Skeletal muscle satellite cell (primary cell): ENCODE measurements at regions not wholly inside any gene's neighbourhood (a gene's known extent, or its start where the extent isn't known, plus 50 kb on each side); places are given as distances from the start of the nearest gene placed in this dataset.

Experiments
- H3K27me3 ChIP-seq: 2 replicates; pipeline ENCODE4 v1.7.0; 2013; ENCODE audit warnings: low read length; ENCODE audit not compliant: control insufficient read depth, insufficient read depth
- H3K36me3 ChIP-seq: 2 replicates; pipeline ENCODE4 v1.7.0; 2013; ENCODE audit warnings: mild to moderate bottlenecking, control low read depth, low read length; ENCODE audit not compliant: insufficient read depth
- H3K4me1 ChIP-seq: 2 replicates; pipeline ENCODE4 v1.7.0; 2013; ENCODE audit warnings: low read length; ENCODE audit not compliant: control insufficient read depth, insufficient read depth
- H3K4me2 ChIP-seq: 2 replicates; pipeline ENCODE4 v1.7.0; 2013; ENCODE audit warnings: mild to moderate bottlenecking, low read length
- H3K4me3 ChIP-seq: 2 replicates; pipeline ENCODE4 v1.7.0; 2013; ENCODE audit warnings: low read length
- H3K9ac ChIP-seq: 2 replicates; pipeline ENCODE4 v1.7.0; 2013; ENCODE audit warnings: mild to moderate bottlenecking, low read depth, low read length, moderate library complexity
- H3K9me3 ChIP-seq: replicated peaks from 2 replicates; pipeline ENCODE4 v1.7.0; 2013; ENCODE audit warnings: mild to moderate bottlenecking, control low read depth, low read length

DNA sequence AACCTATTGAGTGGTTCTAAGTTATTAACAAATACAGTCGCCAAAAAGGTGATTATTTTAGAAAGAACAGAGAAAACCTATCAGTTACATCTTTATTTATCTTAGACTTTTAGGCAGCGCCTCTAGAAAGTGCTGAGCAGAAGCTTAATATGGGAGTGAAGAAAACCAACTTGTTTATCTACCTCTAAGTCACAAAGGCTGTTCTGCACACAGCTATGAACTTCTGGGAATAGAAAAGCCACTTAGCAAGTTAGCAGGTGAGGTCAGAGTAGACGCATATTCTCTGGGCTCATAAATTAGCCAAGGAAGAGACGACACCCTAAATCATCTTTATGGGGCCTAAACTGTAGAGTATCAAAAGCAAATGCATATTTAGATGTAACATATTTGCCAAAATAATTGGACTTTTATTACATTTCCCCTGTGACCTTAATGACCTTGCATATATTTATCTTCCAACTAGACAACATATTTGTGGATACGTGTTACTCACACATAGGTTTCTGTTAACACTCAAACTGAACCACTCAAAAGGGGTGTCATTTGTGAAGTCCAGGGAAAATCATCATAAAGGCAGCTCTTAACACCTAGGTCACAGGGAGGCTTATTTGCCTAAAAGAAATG is 267.1 kb downstream of the ADGB start:
- no peak overlapping the region for H3K9ac ChIP-seq
- H3K4me3 ChIP-seq, result no peak overlapping the region
- no peak overlapping the region for H3K4me2 ChIP-seq
- H3K9me3 ChIP-seq, result no peaks in the 10 kb centered on the region
- no peaks in the 10 kb centered on the region for H3K27me3 ChIP-seq
- no peaks in the 10 kb centered on the region for H3K36me3 ChIP-seq
- H3K4me1 ChIP-seq, result peaks cover under 1% of the 10 kb centered on the region

DNA sequence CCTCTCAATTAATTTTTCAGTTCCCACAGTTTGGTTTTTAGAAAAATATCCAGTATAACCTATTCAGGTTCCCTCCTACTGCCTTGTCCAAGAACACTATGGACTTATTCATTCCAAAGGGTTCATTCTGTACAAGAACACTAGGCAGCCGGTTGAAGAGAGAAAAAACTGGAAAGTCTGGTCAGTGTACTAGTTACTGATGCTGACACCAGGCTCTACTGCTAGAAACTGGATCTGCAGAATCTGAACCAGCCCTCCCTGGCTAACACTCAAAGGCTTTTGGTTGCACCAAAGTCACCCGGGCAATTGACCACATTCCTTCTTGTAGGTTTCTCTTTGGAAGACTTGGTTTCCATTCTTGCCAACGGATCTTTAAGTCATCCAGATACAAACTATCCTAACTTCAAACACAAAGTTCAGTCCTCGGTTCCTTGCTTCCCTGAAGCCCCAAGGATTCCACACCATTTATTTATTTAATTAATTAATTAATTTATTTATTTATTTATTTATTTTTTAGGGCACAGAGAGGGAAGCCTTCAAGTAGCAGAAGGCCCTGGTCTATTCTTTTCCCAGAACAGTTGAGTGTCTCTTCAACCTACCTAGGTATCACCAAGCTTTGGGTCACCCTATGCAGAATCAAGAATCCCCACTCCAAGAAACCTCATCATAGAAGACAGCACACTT is 268.1 kb downstream of the ADGB start:
- Histone ChIP-seq H3K9ac (no peak overlapping the region), H3K9me3 (no peaks in the 10 kb centered on the region), H3K4me2 (no peak overlapping the region), H3K36me3 (no peaks in the 10 kb centered on the region), H3K4me3 (no peak overlapping the region), H3K4me1 (peaks cover 10% of the 10 kb centered on the region), H3K27me3 (no peaks in the 10 kb centered on the region)

DNA sequence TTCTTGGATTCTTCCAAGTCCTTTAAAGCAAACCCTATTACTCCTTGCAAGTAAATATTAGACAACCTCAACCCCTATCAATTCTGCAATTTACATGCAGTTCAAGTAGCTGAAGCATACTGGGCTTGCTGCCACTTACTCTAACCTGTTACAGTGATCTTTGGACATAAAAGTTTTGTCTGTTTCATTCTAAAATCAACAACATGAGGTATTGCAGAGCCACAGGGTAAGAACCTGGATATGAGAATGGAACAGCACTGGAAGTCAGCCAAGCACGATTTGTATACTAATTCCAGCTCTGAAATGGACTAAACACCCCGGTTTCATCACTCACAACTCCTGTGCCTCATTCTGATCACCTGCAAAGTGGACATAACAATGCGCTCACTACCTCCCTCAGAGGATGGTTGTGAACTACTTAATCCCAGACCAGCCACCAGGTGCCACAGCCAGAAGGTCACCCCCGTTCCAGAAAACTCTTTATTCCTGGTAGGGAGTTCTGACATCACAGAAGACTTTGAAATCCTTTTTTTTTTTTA is 270.0 kb downstream of the ADGB start:
- Histone ChIP-seq H3K9ac (no peak overlapping the region), H3K36me3 (no peaks in the 10 kb centered on the region), H3K9me3 (no peaks in the 10 kb centered on the region), H3K4me2 (no peak overlapping the region), H3K4me1 (peaks cover 13% of the 10 kb centered on the region), H3K27me3 (no peaks in the 10 kb centered on the region), H3K4me3 (no peak overlapping the region)

DNA sequence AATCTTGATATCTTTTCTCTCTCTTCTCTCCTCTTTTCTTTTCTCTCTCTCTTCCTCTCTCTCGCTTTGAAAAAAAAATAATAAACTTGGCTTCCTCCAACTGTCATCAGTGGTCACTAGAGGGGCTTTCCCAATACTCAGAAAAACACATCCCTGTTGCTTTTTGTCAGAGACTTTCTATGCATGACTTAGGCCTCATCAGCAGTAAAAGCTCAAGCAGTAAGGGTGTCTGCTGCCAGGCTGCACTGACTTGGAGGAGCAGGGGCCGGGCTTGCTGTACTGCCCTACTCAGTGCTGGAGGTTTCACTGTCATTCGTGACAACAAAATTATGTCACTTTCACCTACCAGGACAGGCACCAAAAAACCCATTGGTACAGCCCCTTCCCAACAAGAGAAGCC is 272.0 kb downstream of the ADGB start:
- Histone ChIP-seq H3K9me3 (no peaks in the 10 kb centered on the region), H3K4me1 (peaks cover 13% of the 10 kb centered on the region), H3K4me2 (no peak overlapping the region), H3K27me3 (no peaks in the 10 kb centered on the region), H3K36me3 (no peaks in the 10 kb centered on the region), H3K9ac (no peak overlapping the region), H3K4me3 (no peak overlapping the region)

DNA sequence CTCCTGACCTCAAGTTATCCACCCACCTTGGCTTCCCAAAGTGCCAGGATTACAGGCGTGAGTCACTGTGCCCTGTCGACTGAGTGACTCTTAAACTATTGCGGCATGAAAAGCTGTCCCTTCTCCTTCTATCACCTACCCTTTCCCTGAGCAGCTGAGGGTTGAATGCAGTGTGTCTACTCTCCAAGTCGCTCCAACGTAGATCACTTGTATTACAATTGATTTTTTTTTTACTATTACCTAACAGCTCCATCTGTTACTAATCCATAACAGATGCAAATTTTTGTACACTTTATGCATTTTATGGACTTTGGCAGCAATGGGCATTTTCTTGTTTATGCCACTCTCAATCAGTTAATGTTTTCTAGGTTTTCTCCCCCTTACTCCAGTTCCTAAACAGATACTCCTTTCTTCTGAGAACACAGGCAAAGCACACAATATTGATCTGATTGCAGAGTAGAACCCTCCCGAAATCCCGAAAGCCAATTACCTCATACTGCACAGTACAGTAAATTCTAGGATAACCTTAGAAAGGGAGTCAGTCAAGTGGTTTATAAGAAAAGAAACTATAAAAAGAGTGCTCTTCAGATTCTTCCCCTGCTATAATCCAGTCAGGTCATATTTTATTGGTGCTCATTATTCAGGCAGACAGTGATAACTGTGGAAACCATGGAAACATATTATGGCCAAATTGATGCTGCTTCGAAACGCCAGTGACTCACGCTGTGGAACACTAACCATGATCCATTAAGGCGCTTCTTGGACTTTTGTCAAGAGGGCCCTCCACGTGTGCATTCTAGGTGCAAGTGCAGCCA is 273.0 kb downstream of the ADGB start:
- H3K36me3 ChIP-seq, result no peaks in the 10 kb centered on the region
- H3K9me3 ChIP-seq, result no peaks in the 10 kb centered on the region
- H3K4me1 ChIP-seq, result peaks cover 13% of the 10 kb centered on the region
- no peak overlapping the region for H3K9ac ChIP-seq
- H3K27me3 ChIP-seq, result no peaks in the 10 kb centered on the region
- no peak overlapping the region for H3K4me3 ChIP-seq
- peak overlapping the region; percentile 57 for H3K4me2 ChIP-seq

DNA sequence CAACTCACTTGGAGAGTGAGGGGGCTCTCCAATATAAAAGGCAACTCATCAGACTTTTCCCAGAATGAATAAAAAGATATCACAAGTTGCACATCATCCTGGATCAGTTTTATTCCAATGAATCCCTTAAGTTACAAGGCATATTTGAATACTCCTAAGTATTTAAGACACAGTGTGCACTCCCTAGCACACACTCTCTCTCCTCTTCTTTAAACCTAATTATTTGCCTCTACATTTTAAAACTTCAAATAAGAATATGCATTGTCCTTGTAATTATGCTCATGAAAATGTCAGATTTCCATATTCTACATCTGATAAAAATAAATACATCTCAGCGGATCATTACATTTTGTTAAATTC is 273.6 kb downstream of the ADGB start:
- Histone ChIP-seq H3K4me3 (no peak overlapping the region), H3K36me3 (no peaks in the 10 kb centered on the region), H3K4me2 (no peak overlapping the region), H3K27me3 (no peaks in the 10 kb centered on the region), H3K9me3 (no peaks in the 10 kb centered on the region), H3K9ac (no peak overlapping the region), H3K4me1 (peaks cover 13% of the 10 kb centered on the region)

DNA sequence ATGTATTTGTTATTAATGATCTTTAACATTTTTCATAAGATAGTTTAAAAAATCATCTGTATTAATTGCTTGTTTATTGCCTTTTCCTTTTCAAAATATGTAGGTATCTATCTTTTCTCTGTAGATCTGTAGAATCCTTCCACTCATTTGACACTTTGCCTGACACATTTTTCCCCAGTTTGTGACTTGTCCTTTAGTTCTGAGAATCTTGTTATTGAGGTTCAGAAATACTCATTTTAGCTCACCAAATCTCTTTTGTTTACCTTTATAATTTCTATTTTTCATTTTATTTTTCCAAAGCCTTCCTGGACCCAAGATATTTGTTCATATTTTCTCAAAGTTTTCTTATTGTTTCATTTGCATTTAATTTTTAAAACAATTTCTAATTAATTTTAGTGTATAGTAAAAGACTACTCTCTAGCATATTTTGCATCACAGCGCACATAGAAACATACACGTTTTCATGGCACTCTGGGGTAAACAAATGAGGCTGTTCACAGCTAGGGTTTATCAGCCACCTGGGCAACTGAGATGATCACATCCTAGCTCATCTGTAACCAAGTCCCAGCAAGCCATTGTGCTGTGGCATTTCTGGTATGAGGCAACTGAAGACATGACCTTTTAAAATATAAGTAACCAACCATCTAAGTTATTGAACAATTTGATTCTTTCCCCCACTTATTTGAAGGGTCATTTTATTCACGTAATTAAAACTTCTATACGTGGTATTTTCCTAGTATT is 275.7 kb downstream of the ADGB start:
- Histone ChIP-seq H3K9me3 (no peaks in the 10 kb centered on the region), H3K36me3 (no peaks in the 10 kb centered on the region), H3K4me1 (peaks cover 13% of the 10 kb centered on the region), H3K4me3 (no peak overlapping the region), H3K27me3 (no peaks in the 10 kb centered on the region), H3K9ac (no peak overlapping the region), H3K4me2 (no peak overlapping the region)

DNA sequence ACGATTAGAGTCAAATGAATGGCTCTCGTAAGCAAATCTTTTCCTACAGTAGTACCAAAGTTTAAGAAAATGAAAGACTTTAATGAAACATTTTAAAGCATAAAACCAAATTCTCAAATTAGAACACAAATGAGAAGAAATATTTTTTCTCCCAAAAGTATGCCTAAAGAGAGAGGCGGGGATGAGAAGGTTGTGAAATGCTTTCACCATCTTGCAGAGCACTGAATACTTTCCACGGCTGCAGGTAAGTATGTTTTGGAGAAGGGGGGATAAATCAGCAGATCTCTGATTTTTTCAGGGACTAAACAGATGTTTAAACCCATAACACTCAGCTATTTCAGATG is 277.1 kb downstream of the ADGB start:
- Histone ChIP-seq H3K9me3 (no peaks in the 10 kb centered on the region), H3K4me1 (peaks cover 12% of the 10 kb centered on the region), H3K27me3 (no peaks in the 10 kb centered on the region), H3K9ac (no peak overlapping the region), H3K4me3 (no peak overlapping the region), H3K4me2 (no peak overlapping the region), H3K36me3 (no peaks in the 10 kb centered on the region)

DNA sequence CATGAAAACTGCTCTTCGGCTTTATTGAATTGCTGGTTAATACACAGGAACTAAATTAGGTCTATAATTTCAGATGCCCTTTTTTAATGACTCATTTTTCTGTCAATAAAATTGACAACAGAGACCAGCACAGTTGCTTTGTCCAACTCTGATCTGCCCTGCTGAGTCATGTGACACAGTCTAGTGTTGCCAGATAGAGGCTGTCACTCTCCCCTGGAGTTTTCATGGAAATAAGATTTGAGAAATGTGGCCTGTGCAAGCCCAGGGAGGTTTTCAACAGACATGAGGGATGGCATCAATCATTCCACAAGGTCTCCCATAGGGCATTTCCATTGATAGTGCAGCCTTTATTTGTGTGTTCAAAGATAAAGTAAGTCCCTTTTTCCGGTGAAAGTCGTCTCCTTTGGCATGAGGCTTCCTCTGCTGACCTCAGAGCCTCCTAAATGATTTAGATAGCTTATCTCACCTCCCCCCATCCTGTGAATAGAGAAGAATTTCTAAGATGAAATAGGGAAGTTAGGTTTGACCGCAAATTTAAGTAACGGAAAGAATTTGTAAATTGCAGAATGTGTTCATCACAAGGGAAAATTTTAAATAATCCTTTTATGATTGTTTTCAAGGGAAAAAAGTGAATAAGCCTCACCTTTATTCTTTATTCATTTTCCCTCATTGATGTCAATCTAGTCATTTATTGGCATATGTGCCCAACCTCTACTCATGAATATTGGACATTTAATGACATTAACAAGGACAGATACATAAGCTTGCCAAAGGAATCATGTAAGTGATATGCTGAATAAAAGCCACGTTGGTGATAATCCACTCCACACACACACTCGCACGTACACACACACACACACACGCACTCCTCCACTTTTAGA is 277.7 kb downstream of the ADGB start:
- no peak overlapping the region for H3K4me2 ChIP-seq
- no peak overlapping the region for H3K4me3 ChIP-seq
- no peak overlapping the region for H3K9ac ChIP-seq
- H3K36me3 ChIP-seq, result no peaks in the 10 kb centered on the region
- H3K9me3 ChIP-seq, result no peaks in the 10 kb centered on the region
- no peaks in the 10 kb centered on the region for H3K27me3 ChIP-seq
- H3K4me1 ChIP-seq, result peaks cover 7% of the 10 kb centered on the region

DNA sequence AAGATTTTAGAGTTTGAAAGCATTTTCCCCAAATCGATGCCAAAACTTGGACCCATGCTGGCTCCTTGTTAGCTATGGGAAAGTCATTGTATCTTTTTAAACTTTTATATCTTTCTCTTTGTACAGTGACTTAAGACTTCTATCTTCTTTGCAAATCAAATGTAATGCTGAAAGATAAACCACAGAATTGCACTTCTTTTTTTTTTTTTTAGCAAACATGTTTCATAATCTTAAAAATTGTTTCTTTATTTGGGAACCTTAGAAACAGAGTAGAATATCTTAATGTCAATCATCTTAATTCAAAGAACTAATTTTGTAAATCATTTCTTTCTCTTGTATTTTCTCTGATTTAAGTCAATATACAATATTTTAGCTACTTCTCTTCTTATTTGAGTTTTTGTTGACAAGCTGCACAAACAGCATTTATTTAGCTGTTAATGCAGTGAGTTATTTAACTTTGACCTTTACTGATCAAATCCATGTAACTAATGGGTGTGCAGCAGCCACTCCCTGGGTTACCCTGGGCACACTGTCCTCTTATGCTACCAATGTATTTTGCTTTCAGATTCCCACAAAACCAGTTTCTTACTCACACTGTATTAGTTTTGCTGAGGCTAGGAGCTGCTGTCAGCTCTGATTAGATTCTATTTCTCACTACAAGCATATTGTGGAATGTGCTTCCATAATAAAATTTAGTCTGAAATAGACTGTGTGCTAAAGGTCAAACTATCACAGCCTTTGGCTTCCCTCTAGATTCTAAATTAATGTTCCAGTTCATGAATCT is 279.6 kb downstream of the ADGB start:
- no peak overlapping the region for H3K4me3 ChIP-seq
- no peak overlapping the region for H3K9ac ChIP-seq
- H3K4me2 ChIP-seq, result no peak overlapping the region
- H3K36me3 ChIP-seq, result no peaks in the 10 kb centered on the region
- H3K4me1 ChIP-seq, result no peaks in the 10 kb centered on the region
- no peaks in the 10 kb centered on the region for H3K9me3 ChIP-seq
- H3K27me3 ChIP-seq, result no peaks in the 10 kb centered on the region
